COLO668 (cell line): ENCODE measurements at regions not wholly inside any gene's neighbourhood (a gene's known extent, or its start where the extent isn't known, plus 50 kb on each side); places are given as distances from the start of the nearest gene placed in this dataset.
"Not testable (repeated sequence)": the region's sequence is repeated elsewhere in the genome, so short reads cannot be mapped to it uniquely, and the experiment has no call there.

Experiments used
- DNase-seq: peaks from one replicate; lab custom pipeline; 2025; ENCODE audit not compliant: unreplicated experiment; lab: John Stamatoyannopoulos, UW

- DNase-seq: not testable (repeated sequence)
Measured at GRCh38 chr5:115691814-115692213, 66.0 kb upstream of the TMED7 start.

- DNase-seq: no peak
Measured at GRCh38 chr5:115686738-115687074, 60.9 kb upstream of the TMED7 start.

GRCh38 chr5:115686051-115686737, 60.4 kb upstream of the TMED7 start:
- DNase-seq: no peak

DNA sequence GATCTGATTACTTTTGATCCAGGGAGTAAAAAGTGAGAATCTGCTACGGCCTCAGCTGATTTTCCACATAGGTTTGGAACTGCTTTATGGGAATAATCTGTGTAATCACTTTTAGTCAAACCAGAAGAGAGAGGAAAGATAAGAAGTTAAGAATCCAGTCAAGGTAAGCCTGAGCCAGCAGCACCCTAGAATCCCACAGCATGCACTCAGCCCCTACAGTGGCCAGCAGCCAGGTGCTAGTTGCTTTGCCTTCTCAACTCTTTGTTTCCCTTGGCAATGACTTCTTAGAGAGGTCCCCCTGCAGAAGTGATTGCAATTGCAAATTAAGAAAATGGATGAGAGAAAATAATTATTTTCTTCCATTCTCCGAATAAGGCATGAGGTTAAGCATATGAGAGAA, 59.7 kb upstream of the TMED7 start:
- no peak for DNase-seq

- peak; percentile 7 for DNase-seq
Measured at GRCh38 chr5:115684513-115685037, 58.7 kb upstream of the TMED7 start.

DNA sequence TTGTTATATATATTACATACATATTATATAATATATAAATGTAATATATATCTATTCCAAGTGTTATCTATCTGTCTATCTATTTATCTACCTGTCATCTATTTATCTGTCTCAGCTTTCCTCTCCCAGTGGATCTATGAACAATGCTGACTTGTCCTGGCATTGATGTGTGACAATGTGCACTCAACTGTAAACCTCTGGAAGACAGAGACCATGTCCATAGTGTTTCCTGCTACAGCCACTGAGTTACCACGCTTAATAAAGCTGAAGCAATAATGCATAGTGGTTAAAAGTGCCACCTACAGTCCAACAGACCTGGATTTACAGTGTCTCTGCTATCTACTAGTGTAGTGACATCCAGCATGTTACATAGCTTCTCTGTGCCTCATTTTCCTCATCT, 57.2 kb upstream of the TMED7 start:
- DNase-seq: no peak
